ENCODE measurements at regions not wholly inside any gene's neighbourhood (a gene's known extent, or its start where the extent isn't known, plus 50 kb on each side); places are given as distances from the start of the nearest gene placed in this dataset.

GRCh38 chr5:20276061-20276958, 288.3 kb upstream of the CDH18 start:
- H3K36me3 ChIP-seq (ENCODE audit: control insufficient read depth in 4 of 4, insufficient read depth in 4 of 4, low read length in 4 of 4), result no peaks in the 10 kb centered on the region
- H3K27ac ChIP-seq (ENCODE audit: low read depth in 1 of 2, low read length in 1 of 2), result no peak overlapping the region
- DNase-seq, result no peak
- no peak for ATAC-seq (ENCODE audit: insufficient read depth, low FRiP score)
- TF ChIP-seq CTCF (IDR thresholded peaks at IDR 0.05; ENCODE audit: control extremely low read depth, extremely low read depth), result no peak
- H3K27me3 ChIP-seq (ENCODE audit: control insufficient read depth in 3 of 3, insufficient read depth in 3 of 3, low read length in 2 of 3), result no peaks in the 10 kb centered on the region
- H3K9me3 ChIP-seq (ENCODE audit: control insufficient read depth in 4 of 4, insufficient read depth in 3 of 4, low read length in 3 of 4), result peaks cover 0 to 14% (median 7%) of the 10 kb centered on the region in 4 donors
- WGBS, 2 donors, result 88 to 89% methylated on average over 3 of the region's 3 CpGs
- no peak overlapping the region for H3K4me3 ChIP-seq
- H3K4me1 ChIP-seq (ENCODE audit: control insufficient read depth in 5 of 5, insufficient read depth in 5 of 5, low read length in 5 of 5), result no peaks in the 10 kb centered on the region
- no peak overlapping the region for H3K9ac ChIP-seq (ENCODE audit: insufficient read depth in 1 of 2, low read length in 2 of 2)

GRCh38 chr5:20266066-20266465, 278.1 kb upstream of the CDH18 start:
- no peaks in the 10 kb centered on the region for H3K4me1 ChIP-seq (ENCODE audit: control insufficient read depth in 5 of 5, insufficient read depth in 5 of 5, low read length in 5 of 5)
- no peak for DNase-seq
- H3K9me3 ChIP-seq (ENCODE audit: control insufficient read depth in 4 of 4, insufficient read depth in 3 of 4, low read length in 3 of 4), result peaks cover 0 to 4% (median 0%) of the 10 kb centered on the region in 4 donors
- TF ChIP-seq CTCF (IDR thresholded peaks at IDR 0.05; ENCODE audit: control extremely low read depth, extremely low read depth), result no peak
- H3K36me3 ChIP-seq (ENCODE audit: control insufficient read depth in 4 of 4, insufficient read depth in 4 of 4, low read length in 4 of 4), result no peaks in the 10 kb centered on the region
- H3K4me3 ChIP-seq, result no peak overlapping the region
- H3K27ac ChIP-seq (ENCODE audit: low read depth in 1 of 2, low read length in 1 of 2), result no peak overlapping the region
- WGBS, 2 donors, result 88 to 89% methylated on average over 2 of the region's 2 CpGs
- H3K9ac ChIP-seq (ENCODE audit: insufficient read depth in 1 of 2, low read length in 2 of 2), result no peak overlapping the region
- ATAC-seq (ENCODE audit: insufficient read depth, low FRiP score), result no peak
- no peaks in the 10 kb centered on the region for H3K27me3 ChIP-seq (ENCODE audit: control insufficient read depth in 3 of 3, insufficient read depth in 3 of 3, low read length in 2 of 3)

GRCh38 chr5:20262896-20263295, 274.9 kb upstream of the CDH18 start:
- Histone ChIP-seq H3K9me3 (ENCODE audit: control insufficient read depth in 4 of 4, insufficient read depth in 3 of 4, low read length in 3 of 4) (no peaks in the 10 kb centered on the region), H3K27me3 (ENCODE audit: control insufficient read depth in 3 of 3, insufficient read depth in 3 of 3, low read length in 2 of 3) (no peaks in the 10 kb centered on the region), H3K27ac (ENCODE audit: low read depth in 1 of 2, low read length in 1 of 2) (no peak overlapping the region), H3K36me3 (ENCODE audit: control insufficient read depth in 4 of 4, insufficient read depth in 4 of 4, low read length in 4 of 4) (no peaks in the 10 kb centered on the region), H3K9ac (ENCODE audit: insufficient read depth in 1 of 2, low read length in 2 of 2) (no peak overlapping the region), H3K4me3 (no peak overlapping the region), H3K4me1 (ENCODE audit: control insufficient read depth in 5 of 5, insufficient read depth in 5 of 5, low read length in 5 of 5) (no peaks in the 10 kb centered on the region)
- DNase-seq (no peak), ATAC-seq (ENCODE audit: insufficient read depth, low FRiP score) (no peak)
- no peak for TF ChIP-seq CTCF (IDR thresholded peaks at IDR 0.05; ENCODE audit: control extremely low read depth, extremely low read depth)
- 84 to 86% methylated on average over 3 of the region's 3 CpGs for WGBS, 2 donors

Measured in lung (tissue), 11 donors.